Adipocyte (in vitro differentiated cells): ENCODE measurements at regions not wholly inside any gene's neighbourhood (a gene's known extent, or its start where the extent isn't known, plus 50 kb on each side); places are given as distances from the start of the nearest gene placed in this dataset.

Experiments used
- DNase-seq: peaks from one replicate; pipeline ENCODE4 v3.0.0-alpha.2; 2015; ENCODE audit warnings: low read depth
- H3K27me3 ChIP-seq: replicated peaks from 2 replicates; pipeline ENCODE4 v1.7.0; 2013; ENCODE audit warnings: mild to moderate bottlenecking, low read length, moderate library complexity; ENCODE audit not compliant: control insufficient read depth, insufficient read depth
- H3K36me3 ChIP-seq: 2 replicates; pipeline ENCODE4 v1.7.0; 2013; ENCODE audit warnings: low read length, mild to moderate bottlenecking, moderate library complexity; ENCODE audit not compliant: control insufficient read depth, insufficient read depth, severe bottlenecking
- H3K4me1 ChIP-seq: 2 replicates; pipeline ENCODE4 v1.7.0; 2013; ENCODE audit warnings: mild to moderate bottlenecking, low read length, moderate library complexity; ENCODE audit not compliant: control insufficient read depth, insufficient read depth
- H3K4me3 ChIP-seq: 2 replicates; pipeline ENCODE4 v1.7.0; 2013; ENCODE audit warnings: mild to moderate bottlenecking, low read length, moderate library complexity
- H3K9ac ChIP-seq: 2 replicates; pipeline ENCODE4 v1.7.0; 2013; ENCODE audit warnings: mild to moderate bottlenecking, low read length, moderate library complexity
- H3K9me3 ChIP-seq: 2 replicates; pipeline ENCODE4 v1.7.0; 2013; ENCODE audit warnings: mild to moderate bottlenecking, low read length, moderate library complexity; ENCODE audit not compliant: control insufficient read depth

DNA sequence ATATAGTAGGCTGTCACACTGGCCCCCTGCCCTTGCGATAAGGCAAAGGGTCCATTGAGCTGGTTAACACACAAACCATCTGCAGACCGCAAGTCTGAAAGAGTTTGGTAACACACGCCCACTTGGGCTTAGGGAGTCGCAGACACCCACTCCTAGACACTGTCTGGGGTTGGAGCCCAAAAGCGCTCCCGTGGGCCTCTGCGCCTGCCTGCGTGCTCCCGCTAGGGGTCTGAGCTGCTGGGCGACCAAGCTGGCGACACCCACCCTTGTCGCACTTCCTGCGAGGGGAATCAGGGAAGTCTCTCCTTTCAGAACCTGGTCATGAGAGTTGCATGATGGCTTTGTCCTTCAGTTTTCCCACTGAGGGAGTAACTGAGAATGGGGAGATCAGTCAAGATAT, 653.0 kb downstream of the HTR1B start:
- no peaks in the 10 kb centered on the region for H3K36me3 ChIP-seq
- no peak for DNase-seq
- no peak overlapping the region for H3K4me3 ChIP-seq
- no peaks in the 10 kb centered on the region for H3K27me3 ChIP-seq
- no peak overlapping the region for H3K9ac ChIP-seq
- no peaks in the 10 kb centered on the region for H3K9me3 ChIP-seq
- H3K4me1 ChIP-seq: peaks cover 11% of the 10 kb centered on the region

GRCh38 chr6:76803038-76803580, 660.2 kb downstream of the HTR1B start:
- H3K4me3 ChIP-seq: no peak overlapping the region
- DNase-seq: no peak
- H3K9me3 ChIP-seq: no peaks in the 10 kb centered on the region
- no peaks in the 10 kb centered on the region for H3K4me1 ChIP-seq
- H3K36me3 ChIP-seq: no peaks in the 10 kb centered on the region
- no peaks in the 10 kb centered on the region for H3K27me3 ChIP-seq
- H3K9ac ChIP-seq: no peak overlapping the region

- no peaks in the 10 kb centered on the region for H3K27me3 ChIP-seq
- no peaks in the 10 kb centered on the region for H3K36me3 ChIP-seq
- H3K9ac ChIP-seq: no peak overlapping the region
- H3K4me3 ChIP-seq: no peak overlapping the region
- H3K9me3 ChIP-seq: no peaks in the 10 kb centered on the region
- peaks cover 12% of the 10 kb centered on the region for H3K4me1 ChIP-seq
- DNase-seq: peak; percentile 44
Observed at GRCh38 chr6:76792394-76792793, 670.9 kb downstream of the HTR1B start.

DNA sequence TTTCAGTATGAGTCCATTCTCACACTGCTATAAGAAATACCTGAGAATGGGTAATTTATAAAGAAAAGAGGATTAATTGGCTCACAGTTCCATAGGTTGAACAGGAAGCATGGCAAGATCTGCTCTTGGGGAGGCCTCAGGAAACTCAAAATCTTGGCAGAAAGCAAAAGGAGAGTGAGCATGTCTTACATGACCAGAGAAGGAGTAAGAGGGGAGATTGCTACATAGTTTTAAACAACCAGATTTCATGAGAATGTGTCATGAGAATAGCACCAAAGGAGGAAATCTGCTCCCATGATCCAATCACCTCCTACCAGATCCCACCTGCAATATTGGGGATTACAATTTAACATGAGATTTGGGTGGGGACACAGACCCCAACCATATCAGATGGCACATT, 672.4 kb downstream of the HTR1B start:
- peak; percentile 7 for DNase-seq
- Histone ChIP-seq H3K4me3 (no peak overlapping the region), H3K4me1 (peaks cover 12% of the 10 kb centered on the region), H3K9ac (no peak overlapping the region), H3K27me3 (no peaks in the 10 kb centered on the region), H3K36me3 (no peaks in the 10 kb centered on the region), H3K9me3 (no peaks in the 10 kb centered on the region)

GRCh38 chr6:76790045-76790796, 673.1 kb downstream of the HTR1B start:
- H3K9me3 ChIP-seq: no peaks in the 10 kb centered on the region
- H3K4me1 ChIP-seq: peaks cover 12% of the 10 kb centered on the region
- no peak overlapping the region for H3K4me3 ChIP-seq

GRCh38 chr6:76789580-76789979, 673.7 kb downstream of the HTR1B start:
- Histone ChIP-seq H3K4me3 (no peak overlapping the region), H3K9me3 (no peaks in the 10 kb centered on the region), H3K9ac (no peak overlapping the region), H3K4me1 (peaks cover 12% of the 10 kb centered on the region), H3K36me3 (no peaks in the 10 kb centered on the region), H3K27me3 (no peaks in the 10 kb centered on the region)
- no peak for DNase-seq

More at GRCh38 chr6:76790045-76790796, 673.1 kb downstream of the HTR1B start:
- Histone ChIP-seq H3K27me3 (no peaks in the 10 kb centered on the region), H3K9ac (no peak overlapping the region), H3K36me3 (no peaks in the 10 kb centered on the region)
- DNase-seq: no peak

DNA sequence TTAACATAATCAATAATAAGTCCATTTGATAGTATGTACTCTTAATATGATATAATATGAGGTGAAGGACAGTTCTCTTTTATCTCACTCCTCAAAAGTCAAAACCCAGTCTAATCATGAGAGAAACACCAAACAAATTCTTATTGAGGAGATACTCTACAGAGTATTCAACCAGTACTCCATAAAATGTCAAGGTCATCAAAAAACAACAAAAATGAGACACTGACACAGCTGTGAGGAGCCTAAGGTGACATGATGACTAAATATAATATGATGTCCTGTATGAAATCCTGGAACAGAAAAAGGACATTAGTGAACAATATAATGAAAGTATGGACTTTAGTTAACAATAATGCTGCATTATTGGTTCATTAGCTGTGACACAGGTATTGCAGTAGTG, 675.1 kb downstream of the HTR1B start:
- no peaks in the 10 kb centered on the region for H3K9me3 ChIP-seq
- H3K36me3 ChIP-seq: no peaks in the 10 kb centered on the region
- H3K9ac ChIP-seq: no peak overlapping the region
- no peak for DNase-seq
- peaks cover 12% of the 10 kb centered on the region for H3K4me1 ChIP-seq
- H3K4me3 ChIP-seq: no peak overlapping the region
- no peaks in the 10 kb centered on the region for H3K27me3 ChIP-seq

DNA sequence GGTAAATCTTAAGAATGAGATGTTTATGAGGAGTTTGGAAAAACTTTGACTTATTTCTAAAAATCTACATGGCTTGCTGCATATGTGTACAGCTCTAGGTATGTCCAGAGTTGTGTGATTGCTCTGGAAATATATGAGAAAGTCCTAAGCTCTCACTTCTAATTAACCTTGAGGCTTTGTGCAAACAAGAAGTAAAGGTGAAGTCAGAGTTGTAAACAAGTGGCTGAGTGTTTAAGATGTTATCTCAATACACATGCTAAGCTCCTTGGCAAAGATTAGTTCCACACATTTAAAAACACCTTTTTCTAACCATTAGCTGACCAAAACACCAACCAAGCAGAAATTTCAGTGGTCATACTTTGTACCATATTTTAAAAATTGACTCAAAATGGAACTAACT, 684.2 kb downstream of the HTR1B start:
- Histone ChIP-seq H3K27me3 (no peaks in the 10 kb centered on the region), H3K9me3 (no peaks in the 10 kb centered on the region), H3K4me3 (no peak overlapping the region), H3K9ac (no peak overlapping the region), H3K4me1 (no peaks in the 10 kb centered on the region), H3K36me3 (no peaks in the 10 kb centered on the region)
- no peak for DNase-seq

- no peaks in the 10 kb centered on the region for H3K4me1 ChIP-seq
- H3K27me3 ChIP-seq: no peaks in the 10 kb centered on the region
- no peak overlapping the region for H3K9ac ChIP-seq
- no peak for DNase-seq
- no peaks in the 10 kb centered on the region for H3K9me3 ChIP-seq
- H3K4me3 ChIP-seq: no peak overlapping the region
- H3K36me3 ChIP-seq: no peaks in the 10 kb centered on the region
Observed at GRCh38 chr6:76776876-76777275, 686.4 kb downstream of the HTR1B start.

DNA sequence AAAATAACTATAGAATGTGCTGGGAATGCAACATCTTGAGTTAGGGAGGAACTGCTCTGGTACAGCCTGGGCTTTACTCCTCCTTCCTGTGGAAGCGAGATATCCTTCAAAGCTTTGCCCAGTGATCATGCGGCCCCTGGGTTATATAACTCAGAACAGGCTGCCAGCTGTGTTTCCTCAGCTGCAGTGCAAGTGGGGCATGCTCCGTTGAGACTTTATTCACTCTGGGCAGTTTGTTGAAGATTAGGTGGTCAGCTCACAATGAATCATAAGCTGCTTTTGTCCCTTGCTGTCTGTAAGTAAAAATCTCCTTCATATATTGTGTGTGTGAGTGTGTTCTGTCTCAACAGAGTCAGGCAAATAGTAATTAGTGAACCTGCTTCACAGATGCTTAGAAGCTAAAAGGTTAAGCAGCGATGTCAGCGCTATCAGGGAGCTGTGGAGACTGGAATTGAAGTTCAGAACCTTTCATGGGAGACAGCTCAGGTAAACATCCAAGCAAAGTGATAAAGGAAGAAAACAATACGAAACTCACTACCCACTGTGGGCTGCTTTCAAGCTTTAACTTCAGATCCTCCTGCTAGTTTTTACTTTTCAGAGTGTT, 688.4 kb downstream of the HTR1B start:
- H3K4me1 ChIP-seq: no peaks in the 10 kb centered on the region
- no peaks in the 10 kb centered on the region for H3K9me3 ChIP-seq
- no peak overlapping the region for H3K9ac ChIP-seq
- DNase-seq: no peak
- H3K4me3 ChIP-seq: no peak overlapping the region
- H3K27me3 ChIP-seq: no peaks in the 10 kb centered on the region
- no peaks in the 10 kb centered on the region for H3K36me3 ChIP-seq

GRCh38 chr6:76772951-76773350, 690.3 kb downstream of the HTR1B start:
- Histone ChIP-seq H3K9me3 (no peaks in the 10 kb centered on the region), H3K27me3 (no peaks in the 10 kb centered on the region), H3K9ac (no peak overlapping the region), H3K36me3 (no peaks in the 10 kb centered on the region), H3K4me1 (no peaks in the 10 kb centered on the region), H3K4me3 (no peak overlapping the region)
- DNase-seq: no peak
